GM19467 (cell line): ENCODE measurements at regions not wholly inside any gene's neighbourhood (a gene's known extent, or its start where the extent isn't known, plus 50 kb on each side); places are given as distances from the start of the nearest gene placed in this dataset.
"Not testable (repeated sequence)": the region's sequence is repeated elsewhere in the genome, so short reads cannot be mapped to it uniquely, and the experiment has no call there.

Experiments used
- ATAC-seq: cut with Tn5 transposase; IDR thresholded peaks from one replicate; pipeline ENCODE4 v1.9.1; 2021; ENCODE audit warnings: mild to moderate bottlenecking, moderate library complexity; ENCODE audit not compliant: unreplicated experiment

- ATAC-seq: no peak
These were observed 122.0 kb downstream of the GLUD2 start for GRCh38 chrX:121169099-121170035.

GRCh38 chrX:121172703-121173102, 125.3 kb downstream of the GLUD2 start:
- ATAC-seq: no peak

GRCh38 chrX:121179972-121180371, 132.6 kb downstream of the GLUD2 start:
- ATAC-seq: no peak

GRCh38 chrX:121191779-121192178, 144.4 kb downstream of the GLUD2 start:
- no peak for ATAC-seq

- ATAC-seq: no peak
These were observed 148.3 kb downstream of the GLUD2 start for GRCh38 chrX:121195719-121196118.

- not testable (repeated sequence) for ATAC-seq
These were observed 149.5 kb downstream of the GLUD2 start for GRCh38 chrX:121196872-121197444.

- no peak for ATAC-seq
These were observed 161.2 kb downstream of the GLUD2 start for GRCh38 chrX:121208563-121208962.

DNA sequence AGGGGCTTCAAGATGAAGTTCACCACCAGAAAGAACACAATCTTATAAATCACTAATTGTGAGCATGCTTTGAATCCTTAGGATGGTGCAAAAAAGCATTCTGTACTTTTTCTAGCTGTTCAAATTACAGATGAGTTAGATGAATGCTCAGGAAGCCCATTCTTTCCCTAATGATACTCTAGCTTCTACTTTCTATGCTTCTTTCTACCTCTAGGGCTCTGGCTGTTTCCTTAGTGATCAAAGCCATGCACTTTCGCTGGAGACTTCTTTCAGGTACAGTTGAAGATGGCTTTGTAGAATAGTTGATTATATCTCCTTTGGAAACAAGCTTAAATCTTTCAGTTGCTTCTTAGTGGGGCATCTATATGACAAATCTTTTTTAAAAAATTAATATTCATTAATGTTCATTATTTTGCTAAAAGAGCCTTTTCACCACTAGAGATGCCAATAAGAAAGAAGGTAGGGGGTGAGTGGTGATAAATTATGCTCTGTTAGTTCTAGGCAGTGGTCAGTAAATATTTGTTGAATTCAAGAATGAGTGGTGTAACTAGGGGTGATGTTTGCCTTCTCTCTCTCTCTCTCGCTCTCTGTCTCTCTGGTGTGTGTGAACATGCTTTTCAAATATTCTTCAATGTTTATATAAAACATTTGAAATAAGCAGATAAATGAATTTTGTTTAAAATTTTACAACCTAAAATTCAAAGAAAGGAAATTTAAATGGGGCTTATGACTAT, 169.4 kb downstream of the GLUD2 start:
- ATAC-seq: no peak

GRCh38 chrX:121221322-121221977, 174.0 kb downstream of the GLUD2 start:
- no peak for ATAC-seq

- no peak for ATAC-seq
These were observed 180.5 kb downstream of the GLUD2 start for GRCh38 chrX:121227888-121228287.

DNA sequence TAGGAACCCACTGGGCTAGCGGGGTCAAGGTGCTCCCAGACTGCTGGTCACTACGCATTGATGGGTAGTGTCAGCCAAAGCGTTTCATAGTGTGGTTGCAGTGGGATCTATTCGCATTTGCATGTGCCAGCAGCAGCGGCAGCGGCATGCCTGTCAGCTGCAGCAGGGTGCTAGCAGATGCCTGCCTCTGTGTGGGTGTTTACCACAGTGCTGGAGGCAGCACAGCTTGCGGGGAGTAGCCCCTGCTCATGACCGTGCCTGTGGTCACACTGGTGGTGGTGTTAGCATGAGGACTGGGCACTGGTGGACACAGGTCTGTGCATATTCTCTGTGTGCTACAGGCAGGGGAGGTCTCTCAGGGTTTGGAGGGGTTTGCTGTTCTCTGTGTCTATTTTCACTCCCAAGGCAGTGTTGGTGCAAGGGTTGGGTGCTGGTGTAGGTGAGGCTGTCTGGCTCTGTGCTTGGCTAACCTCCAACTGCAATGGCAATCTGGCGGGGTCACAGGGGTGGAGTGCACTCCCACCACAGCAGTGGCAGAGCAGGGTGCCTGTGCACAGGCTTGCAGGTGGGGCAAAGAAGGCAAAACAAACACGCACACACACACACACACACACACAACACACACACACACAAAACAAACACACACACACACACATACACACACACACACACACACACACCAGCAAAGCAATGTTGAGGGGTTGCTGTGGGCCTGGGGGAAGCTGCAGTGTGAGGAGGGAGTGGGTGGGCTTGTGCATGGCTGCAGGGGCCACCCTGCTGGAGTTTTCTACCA, 184.4 kb downstream of the GLUD2 start:
- no peak for ATAC-seq

DNA sequence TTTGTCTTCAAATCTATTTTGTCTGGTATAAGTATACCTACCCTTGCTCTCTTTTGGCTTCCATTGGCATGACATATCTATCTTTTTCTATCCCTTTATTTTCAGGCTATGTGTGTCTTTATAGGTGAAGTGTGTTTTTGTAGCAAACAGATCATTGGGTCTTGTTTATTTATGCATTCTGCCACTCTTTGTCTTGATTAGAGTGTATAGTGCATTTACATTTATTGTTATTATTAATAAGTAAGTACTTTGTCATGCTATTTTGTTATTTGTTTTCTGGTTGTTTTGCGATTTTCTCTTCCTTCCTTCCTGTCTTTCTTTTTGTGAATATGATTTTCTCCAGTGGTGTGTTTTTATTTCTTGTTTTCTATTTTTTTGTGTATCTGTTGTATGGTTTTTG, 188.6 kb downstream of the GLUD2 start:
- no peak for ATAC-seq

GRCh38 chrX:121238093-121238492, 190.7 kb downstream of the GLUD2 start:
- ATAC-seq: no peak

DNA sequence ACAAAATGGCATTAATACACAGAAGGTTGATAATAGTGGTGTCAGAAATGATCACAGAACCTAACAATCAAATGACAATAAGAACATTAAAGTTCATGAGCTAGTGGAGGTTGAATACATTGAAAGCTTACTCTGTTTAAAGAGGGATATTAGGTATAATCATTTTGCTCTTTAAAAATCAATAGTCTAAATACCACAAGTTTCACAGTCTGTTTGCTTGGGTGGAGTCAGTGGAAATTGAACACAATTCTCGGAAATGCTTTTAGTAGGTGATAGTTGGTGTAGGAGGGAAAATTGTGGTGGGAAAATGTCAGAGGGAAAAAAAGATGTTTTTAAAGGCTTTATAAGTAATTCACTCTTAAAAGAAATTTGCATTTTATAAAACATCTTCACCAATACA, 197.1 kb downstream of the GLUD2 start:
- no peak for ATAC-seq

- no peak for ATAC-seq
These were observed 198.4 kb downstream of the GLUD2 start for GRCh38 chrX:121245763-121246162.

- no peak for ATAC-seq
These were observed 206.9 kb downstream of the GLUD2 start for GRCh38 chrX:121254336-121254735.

- ATAC-seq: no peak
These were observed 209.2 kb downstream of the GLUD2 start for GRCh38 chrX:121256647-121257046.

- no peak for ATAC-seq
These were observed 211.1 kb downstream of the GLUD2 start for GRCh38 chrX:121258545-121258944.

DNA sequence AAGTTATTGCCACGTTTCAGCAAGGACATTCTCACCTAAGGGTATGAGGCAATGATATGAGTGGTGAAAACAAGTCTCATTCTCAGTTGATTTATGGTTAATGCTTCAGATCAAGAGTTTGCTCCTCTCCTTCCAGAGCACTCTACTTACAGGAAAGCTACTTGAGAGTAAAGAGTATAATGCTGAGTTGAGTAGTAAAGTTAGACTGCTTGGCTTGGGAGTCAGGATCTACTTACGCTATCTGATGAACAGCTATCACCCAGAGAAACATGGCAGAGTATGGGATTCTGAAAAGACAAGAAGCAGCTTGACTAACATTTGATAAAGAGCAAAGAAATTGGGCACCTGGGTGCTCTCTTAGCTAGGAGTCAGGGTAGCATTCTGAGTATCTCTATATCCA, 211.8 kb downstream of the GLUD2 start:
- no peak for ATAC-seq

- no peak for ATAC-seq
These were observed 213.3 kb downstream of the GLUD2 start for GRCh38 chrX:121260596-121261240.
